Right hindlimb (tissue), 1 donor: ENCODE measurements at regions not wholly inside any gene's neighbourhood (a gene's known extent, or its start where the extent isn't known, plus 50 kb on each side); places are given as distances from the start of the nearest gene placed in this dataset.
"Not testable (repeated sequence)": the region's sequence is repeated elsewhere in the genome, so short reads cannot be mapped to it uniquely, and the experiment has no call there.

Source experiments
- DNase-seq: peaks from one replicate; pipeline ENCODE4 v3.0.0-alpha.2; 2018

DNA sequence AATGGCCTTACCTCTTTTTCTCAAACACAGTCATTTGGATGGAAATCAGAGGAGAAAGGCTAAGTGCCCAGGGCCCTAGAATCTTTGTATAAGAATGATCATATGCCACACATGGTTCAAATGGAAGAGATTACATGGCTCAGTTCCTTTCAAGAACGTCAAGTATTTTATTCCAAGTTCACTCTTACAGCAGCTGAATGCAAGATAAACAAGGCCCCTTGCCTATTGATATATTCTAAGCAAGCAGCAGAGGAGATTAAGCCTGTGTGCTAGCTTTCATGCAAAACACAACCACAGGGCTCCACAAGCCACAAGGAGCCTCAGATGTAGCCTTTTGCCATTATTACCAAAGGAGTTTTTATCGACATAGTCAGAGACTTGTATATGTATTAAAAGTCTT is 55.3 kb upstream of the SLCO6A1 start:
- DNase-seq, result no peak

GRCh38 chr5:102554728-102555127 is 55.9 kb upstream of the SLCO6A1 start:
- DNase-seq, result no peak

GRCh38 chr5:102561894-102562760 is 63.3 kb upstream of the SLCO6A1 start:
- no peak for DNase-seq

DNA sequence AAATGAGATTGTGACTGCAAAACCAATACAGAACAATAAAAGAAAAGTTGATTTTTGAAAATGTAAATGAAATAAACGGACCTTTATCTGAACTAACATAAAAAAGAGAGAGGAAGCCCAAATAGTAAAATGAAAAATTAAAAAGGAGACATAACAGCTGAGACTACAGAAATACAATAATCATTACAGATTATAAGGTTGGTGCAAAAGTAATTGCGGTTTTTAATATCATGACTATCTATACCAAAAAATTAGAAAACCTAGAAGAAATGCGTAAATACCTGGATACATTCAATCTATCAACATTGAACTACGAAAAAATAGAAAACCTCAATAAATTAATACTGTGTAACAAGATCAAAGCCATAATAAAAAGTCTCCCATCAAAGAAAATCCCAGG is 71.9 kb upstream of the SLCO6A1 start:
- no peak for DNase-seq

- DNase-seq, result no peak
These were observed 79.6 kb upstream of the SLCO6A1 start for GRCh38 chr5:102578362-102578761.

DNA sequence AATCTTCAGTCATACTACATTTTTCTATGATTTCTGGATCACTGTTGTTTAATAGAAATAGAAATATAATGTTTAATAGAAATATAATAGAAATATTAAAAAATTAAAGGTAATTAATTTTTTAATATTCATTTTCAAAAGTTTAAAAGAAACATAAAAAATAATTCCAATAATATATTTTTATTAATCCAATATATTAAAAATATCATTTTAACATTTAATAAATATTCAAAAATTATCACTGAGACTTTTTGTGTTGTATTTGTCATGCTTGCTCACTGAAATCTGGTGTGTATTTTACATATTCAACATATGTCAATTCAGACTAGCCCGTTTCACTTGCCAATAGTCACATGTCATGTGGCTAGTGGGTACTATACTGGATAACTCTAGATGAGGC is 80.6 kb upstream of the SLCO6A1 start:
- no peak for DNase-seq

DNA sequence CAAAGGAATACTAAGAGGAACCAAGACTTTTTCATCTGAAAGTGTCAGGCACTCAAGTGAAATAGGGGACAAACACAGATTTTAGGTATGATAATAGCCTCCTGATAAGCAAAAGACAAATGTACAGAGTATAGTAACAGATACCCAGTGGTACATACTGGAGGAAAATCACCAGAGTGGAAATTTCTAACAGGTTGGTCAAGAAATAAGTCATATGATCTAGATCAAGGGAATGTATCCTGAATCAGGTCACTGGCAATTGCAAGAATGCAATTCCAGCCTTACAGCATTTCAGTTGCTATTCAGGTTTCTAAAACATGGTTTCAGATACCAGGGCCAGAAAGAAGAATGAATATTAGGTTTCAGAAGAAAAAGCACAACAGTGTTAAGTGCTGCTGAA is 82.2 kb upstream of the SLCO6A1 start:
- no peak for DNase-seq

DNA sequence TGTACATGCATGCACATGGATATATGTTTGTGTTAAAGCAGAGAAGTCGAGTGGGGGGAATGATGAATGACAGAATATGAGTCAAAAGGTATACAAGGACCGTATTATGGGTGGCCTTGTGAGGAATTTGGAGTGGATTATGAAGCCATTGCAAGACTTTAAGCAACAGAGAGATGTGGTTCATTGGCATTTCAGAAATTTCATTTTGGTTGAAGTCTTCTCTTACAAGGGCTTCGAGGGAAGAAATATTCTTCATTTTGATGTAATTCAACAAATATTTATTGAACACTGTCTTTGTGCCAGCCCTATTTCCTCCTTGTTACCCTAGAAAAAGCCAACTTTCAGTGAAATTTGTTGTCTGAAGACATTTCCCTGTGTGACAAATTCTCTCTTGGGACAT is 83.9 kb upstream of the SLCO6A1 start:
- no peak for DNase-seq

DNA sequence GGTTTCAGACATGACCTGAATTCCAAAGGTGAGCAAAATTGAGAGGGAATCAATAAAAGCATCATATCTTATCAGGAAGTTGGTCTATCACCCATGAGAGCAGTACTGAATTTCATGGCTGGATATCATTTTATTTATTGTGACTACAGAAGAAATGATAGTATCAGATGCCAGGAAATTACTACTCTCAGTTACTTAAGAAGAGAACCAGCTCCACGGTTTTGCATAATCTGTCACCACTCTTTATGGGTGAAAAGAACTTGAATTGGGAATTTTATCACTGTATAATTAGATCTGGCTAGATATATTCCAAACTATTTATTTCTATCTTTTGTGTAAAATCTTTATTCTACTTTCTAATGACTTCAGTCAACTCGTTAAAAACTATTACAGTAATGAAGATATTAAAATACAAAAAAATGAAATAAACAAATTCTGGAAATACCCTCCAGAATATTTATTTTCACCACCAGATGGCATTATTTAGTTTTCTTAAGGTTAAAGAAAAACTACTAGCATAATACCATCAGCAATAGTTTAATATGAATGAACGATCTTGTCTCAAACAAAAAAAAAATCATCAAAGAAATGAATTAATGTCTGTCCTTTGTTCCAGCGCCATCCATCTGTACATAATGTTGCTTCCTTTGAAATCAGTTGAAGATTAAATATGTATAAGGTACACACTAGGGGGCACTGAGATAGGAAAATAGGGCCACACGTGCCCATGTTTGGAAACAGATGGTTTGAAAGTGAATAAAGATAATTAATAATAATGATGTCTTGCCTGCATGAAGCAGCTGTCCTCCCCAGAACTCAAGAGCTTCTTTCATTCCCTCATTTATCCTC is 84.7 kb upstream of the SLCO6A1 start:
- DNase-seq, result no peak

- DNase-seq, result no peak
These were observed 90.9 kb upstream of the SLCO6A1 start for GRCh38 chr5:102589661-102590060.

DNA sequence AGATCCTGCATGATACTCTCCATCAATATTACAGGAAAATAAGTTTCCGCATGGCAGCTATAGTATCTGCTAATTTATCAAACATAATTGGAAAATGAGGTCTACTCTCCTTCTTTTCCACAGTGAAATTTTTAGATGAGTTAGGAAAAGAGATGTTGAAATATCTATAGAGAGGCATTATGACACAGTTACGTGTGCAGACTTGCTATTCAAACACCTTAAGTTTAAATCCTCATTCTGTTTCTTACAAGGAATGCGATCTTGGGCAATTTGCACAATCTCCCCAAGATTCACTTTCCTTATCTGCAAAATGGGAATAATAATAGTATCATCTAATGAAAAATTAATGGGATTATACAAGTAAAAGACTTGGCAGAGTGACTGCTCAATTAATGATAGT is 91.7 kb upstream of the SLCO6A1 start:
- DNase-seq, result no peak

DNA sequence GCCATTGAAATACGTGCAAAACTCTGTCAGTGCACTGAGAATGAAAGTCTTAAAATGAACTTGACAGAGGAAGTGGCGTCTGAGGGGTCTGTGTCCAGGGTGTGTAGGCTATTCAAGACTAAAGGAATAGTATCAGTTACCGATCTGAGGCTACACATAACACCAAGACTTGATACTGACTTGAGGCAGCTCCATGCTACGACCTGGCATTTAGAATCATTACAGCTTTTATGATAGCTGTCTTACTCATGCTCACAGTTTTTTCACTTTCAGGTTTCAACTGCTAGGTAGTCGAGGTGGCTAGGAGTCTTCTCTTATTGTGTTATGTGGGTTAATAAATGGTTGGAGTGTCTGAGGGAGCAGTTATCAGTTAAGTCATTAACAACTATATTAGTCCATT is 92.8 kb upstream of the SLCO6A1 start:
- no peak for DNase-seq

- DNase-seq, result not testable (repeated sequence)
These were observed 93.8 kb upstream of the SLCO6A1 start for GRCh38 chr5:102592586-102592985.

DNA sequence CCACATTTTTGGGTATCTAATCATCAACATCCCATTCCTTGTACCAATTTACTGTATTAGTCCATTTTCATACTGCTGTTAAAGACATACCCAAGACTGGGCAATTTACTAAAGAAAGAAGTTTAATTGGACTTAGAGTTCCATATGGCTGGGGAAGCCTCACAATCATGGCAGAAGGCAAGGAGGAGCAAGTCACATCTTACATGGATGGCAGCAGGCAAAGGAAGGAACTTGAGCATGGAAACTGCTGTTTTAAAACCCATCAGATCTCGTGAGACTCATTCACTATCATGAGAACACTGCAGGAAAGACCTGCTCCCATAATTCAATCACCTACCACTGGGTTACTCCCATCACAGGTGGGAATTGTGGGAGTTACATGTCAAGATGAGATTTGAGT is 95.4 kb upstream of the SLCO6A1 start:
- DNase-seq, result no peak

- no peak for DNase-seq
These were observed 96.5 kb upstream of the SLCO6A1 start for GRCh38 chr5:102595332-102595731.

- DNase-seq, result no peak
These were observed 97.3 kb upstream of the SLCO6A1 start for GRCh38 chr5:102596113-102596512.

DNA sequence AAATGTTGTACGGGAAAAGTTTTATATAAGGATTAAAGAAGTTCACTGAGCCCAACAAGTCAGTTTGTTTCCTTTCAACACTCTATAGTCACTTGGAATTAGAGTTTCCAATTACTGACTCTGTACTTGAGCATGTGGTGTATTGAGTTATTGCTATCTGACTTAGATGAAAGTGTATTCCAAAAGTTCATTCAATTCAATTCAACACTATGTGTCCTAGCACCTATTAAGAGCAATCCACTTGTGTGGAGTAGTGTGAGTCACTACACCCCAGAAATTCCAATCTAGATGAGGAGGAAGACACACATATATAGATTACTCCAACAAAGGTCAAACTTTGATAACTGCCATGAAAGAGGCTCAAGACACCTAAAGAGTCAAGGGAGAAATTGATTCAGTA is 98.2 kb upstream of the SLCO6A1 start:
- DNase-seq, result no peak

GRCh38 chr5:102599289-102599688 is 100.5 kb upstream of the SLCO6A1 start:
- no peak for DNase-seq

- no peak for DNase-seq
These were observed 102.2 kb upstream of the SLCO6A1 start for GRCh38 chr5:102600964-102601363.

- no peak for DNase-seq
These were observed 104.9 kb upstream of the SLCO6A1 start for GRCh38 chr5:102603670-102604069.

DNA sequence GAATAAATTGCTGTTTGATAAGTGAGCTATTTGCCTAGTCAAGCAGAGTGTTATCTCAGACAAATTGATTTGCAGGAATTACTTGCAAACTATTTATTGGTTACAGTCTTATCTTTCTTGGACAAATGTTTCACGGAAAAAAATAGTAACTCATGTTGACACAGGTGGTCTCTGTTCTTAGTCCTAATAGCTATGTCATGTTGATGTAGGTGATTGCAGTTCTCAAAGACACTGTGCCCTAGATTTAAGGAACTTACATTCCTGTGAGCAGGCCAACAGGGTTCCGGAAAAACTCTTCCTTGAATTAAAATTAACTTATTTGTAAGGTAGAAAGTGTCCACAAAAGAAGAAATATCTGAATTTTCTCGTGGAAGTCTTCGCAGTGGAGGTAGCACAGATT is 109.6 kb upstream of the SLCO6A1 start:
- no peak for DNase-seq

DNA sequence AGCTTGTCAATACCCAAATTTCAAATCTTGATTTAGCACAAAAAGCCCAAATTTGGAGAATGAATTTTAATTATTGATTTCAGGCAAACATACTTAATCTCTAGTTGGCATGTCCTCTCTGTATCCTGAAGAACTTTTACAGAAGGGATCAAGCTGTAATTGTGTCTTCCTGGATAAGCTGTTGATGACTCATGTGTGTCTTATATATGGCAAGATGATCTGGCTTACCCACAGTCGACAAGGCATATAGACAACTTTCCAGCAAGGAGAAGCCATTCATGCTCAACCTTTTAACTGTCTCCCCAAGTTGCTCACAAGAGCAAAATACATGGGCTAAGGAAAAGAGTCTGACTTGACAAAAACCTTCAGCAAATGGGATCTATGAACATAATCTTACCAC is 112.5 kb upstream of the SLCO6A1 start:
- DNase-seq, result no peak

GRCh38 chr5:102613661-102614060 is 114.9 kb upstream of the SLCO6A1 start:
- DNase-seq, result no peak
